ENCODE measurements at regions not wholly inside any gene's neighbourhood (a gene's known extent, or its start where the extent isn't known, plus 50 kb on each side); places are given as distances from the start of the nearest gene placed in this dataset.

DNA sequence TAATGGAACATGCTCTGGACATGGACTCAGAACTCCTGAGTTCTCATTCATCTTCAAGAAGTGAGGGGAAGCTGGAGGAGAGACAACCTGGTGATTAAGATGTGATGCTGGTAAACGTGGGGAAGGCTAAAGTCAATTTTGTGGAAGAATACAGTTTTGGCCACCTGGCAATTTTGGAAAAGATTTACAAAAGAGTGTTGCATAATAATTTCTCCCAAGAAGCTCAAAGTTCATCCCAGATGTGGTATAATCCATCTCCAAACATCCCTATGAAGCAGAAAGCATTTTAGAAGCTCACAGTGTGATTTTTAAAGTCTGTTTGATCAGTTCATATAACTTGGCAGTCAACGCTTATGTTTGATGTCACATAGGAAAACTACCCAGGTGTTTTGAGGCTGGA, 208.7 kb downstream of the LMX1A start:
- no peak for ATAC-seq (ENCODE audit: low FRiP score in 2 of 2)
- WGBS, 2 donors, result 73 to 79% methylated on average over 2 of the region's 2 CpGs
- no peak overlapping the region for H3K4me3 ChIP-seq
- H3K27ac ChIP-seq, result no peak overlapping the region
- DNase-seq, result no peak
- no peaks in the 10 kb centered on the region for H3K4me1 ChIP-seq
- H3K36me3 ChIP-seq, result no peaks in the 10 kb centered on the region
- no peak for TF ChIP-seq EP300 (IDR thresholded peaks at IDR 0.05)
- TF ChIP-seq POLR2AphosphoS5 (IDR thresholded peaks at IDR 0.05), result no peak
- TF ChIP-seq, protein P1, sequence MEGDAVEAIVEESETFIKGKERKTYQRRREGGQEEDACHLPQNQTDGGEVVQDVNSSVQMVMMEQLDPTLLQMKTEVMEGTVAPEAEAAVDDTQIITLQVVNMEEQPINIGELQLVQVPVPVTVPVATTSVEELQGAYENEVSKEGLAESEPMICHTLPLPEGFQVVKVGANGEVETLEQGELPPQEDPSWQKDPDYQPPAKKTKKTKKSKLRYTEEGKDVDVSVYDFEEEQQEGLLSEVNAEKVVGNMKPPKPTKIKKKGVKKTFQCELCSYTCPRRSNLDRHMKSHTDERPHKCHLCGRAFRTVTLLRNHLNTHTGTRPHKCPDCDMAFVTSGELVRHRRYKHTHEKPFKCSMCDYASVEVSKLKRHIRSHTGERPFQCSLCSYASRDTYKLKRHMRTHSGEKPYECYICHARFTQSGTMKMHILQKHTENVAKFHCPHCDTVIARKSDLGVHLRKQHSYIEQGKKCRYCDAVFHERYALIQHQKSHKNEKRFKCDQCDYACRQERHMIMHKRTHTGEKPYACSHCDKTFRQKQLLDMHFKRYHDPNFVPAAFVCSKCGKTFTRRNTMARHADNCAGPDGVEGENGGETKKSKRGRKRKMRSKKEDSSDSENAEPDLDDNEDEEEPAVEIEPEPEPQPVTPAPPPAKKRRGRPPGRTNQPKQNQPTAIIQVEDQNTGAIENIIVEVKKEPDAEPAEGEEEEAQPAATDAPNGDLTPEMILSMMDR (IDR thresholded peaks at IDR 0.05), result no peak
- TF ChIP-seq POLR2A (IDR thresholded peaks at IDR 0.05), result no peak
- H3K27me3 ChIP-seq, result no peaks in the 10 kb centered on the region
- H3K9me3 ChIP-seq, result no peaks in the 10 kb centered on the region

DNA sequence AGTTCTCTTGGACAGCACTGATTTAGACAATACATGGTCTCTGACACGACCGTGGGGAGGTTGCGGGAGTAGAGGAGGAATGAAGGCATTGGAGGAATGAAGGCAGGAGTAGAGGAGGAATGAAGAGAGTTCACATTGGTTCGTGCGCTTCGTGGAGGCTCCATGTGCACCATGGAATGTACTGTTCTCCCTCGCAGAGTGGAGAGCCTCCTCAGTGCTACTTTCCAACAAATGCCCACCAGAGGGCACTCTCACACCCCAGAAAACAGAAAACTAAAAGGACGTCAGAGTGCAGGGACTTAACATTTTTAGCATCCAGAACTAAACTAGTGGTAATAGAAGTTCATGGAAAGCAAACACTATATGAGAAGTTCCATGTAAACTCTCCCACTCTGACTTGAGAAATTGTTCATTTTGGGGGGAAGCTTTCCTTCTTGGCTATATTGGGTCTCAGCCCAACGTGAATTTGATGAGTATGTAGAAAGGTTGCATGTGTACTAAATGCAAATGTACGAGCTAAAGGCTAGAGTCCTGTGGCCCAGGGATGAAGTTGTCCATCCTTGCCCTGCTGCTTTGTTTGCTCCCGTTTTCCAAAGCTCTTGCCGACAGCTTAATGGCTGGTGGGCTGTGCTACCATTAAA, 211.6 kb downstream of the LMX1A start:
- Histone ChIP-seq H3K4me3 (no peak overlapping the region), H3K27ac (no peak overlapping the region), H3K27me3 (no peaks in the 10 kb centered on the region), H3K9me3 (no peaks in the 10 kb centered on the region), H3K4me1 (no peaks in the 10 kb centered on the region), H3K36me3 (no peaks in the 10 kb centered on the region)
- DNase-seq, result peak in 1 of 2 donors; percentile 30
- TF ChIP-seq POLR2A (IDR thresholded peaks at IDR 0.05), result no peak
- TF ChIP-seq, protein P1 (IDR thresholded peaks at IDR 0.05), result peak in 5 of 6 experiments; percentile 29 to 62 (median 51)
- peak; percentile 66 to 89 for ATAC-seq (ENCODE audit: low FRiP score in 2 of 2)
- 19 to 22% methylated on average over 12 of the region's 12 CpGs for WGBS, 2 donors

DNA sequence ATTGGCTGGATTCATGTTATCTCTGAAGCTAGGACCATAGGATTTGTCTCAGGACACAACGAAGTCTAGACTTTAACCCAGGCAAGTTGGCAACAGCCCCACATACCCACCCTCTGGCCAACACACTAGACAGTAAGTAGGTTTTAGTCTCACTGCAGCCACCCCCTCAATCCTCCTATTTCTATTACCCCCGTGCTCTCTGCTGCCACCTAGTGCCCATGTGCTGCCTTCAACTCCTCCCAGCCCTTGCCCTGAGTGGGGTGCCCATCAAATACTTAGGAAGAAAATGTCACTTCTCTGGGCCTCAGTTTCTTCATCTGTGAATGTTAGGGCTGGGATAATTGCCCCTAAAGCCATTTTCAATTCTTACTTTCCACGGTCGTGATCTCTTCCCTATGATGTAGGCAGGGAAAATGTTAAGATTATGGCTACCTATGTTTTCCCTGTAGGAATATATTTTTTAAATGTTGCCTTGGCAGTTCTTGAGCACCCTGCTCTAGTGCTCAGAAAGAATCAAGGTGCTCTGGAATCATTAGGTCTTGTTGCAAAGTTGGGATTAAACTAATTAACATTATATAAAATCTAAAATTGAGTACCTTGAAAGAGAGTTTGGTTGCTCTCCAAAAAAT, 213.0 kb downstream of the LMX1A start:
- ATAC-seq (ENCODE audit: low FRiP score in 2 of 2), result peak in 1 of 2 donors; percentile 28
- 42 to 43% methylated on average over 4 of the region's 4 CpGs for WGBS, 2 donors

DNA sequence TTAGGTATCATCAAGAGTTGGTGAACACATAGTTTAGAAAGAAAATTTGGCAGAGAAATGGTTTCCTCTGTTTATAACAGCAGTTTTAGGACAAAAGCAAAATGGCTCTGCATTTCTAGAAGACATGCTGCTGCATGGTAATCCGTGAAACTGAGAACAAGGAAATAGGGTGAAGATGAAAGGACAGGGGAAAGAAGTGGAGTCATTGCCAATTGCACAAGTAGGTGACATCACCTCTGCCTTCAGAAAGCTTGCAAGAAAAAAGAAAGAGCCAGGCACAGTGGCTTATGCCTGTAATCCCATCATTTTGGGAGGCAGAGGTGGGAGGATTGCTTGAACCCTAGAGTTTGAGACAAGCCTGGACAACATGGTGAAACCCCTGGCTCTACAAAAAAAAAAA, 217.6 kb downstream of the LMX1A start:
- Histone ChIP-seq H3K4me3 (no peak overlapping the region), H3K9me3 (no peaks in the 10 kb centered on the region), H3K27ac (no peak overlapping the region), H3K4me1 (no peaks in the 10 kb centered on the region), H3K36me3 (no peaks in the 10 kb centered on the region), H3K27me3 (no peaks in the 10 kb centered on the region)
- 32 to 38% methylated on average over 1 of the region's 1 CpG for WGBS, 2 donors
- DNase-seq (no peak), ATAC-seq (ENCODE audit: low FRiP score in 2 of 2) (no peak)
- TF ChIP-seq, protein P1 (IDR thresholded peaks at IDR 0.05), result no peak
- no peak for TF ChIP-seq EP300 (IDR thresholded peaks at IDR 0.05)

More for the DNA sequence above, 213.0 kb downstream of the LMX1A start:
- no peaks in the 10 kb centered on the region for H3K36me3 ChIP-seq
- H3K27me3 ChIP-seq, result no peaks in the 10 kb centered on the region
- no peak overlapping the region for H3K27ac ChIP-seq
- no peak for DNase-seq
- H3K4me3 ChIP-seq, result no peak overlapping the region
- H3K9me3 ChIP-seq, result no peaks in the 10 kb centered on the region
- TF ChIP-seq, protein P1 (IDR thresholded peaks at IDR 0.05), result peak in 4 of 6 experiments; percentile 18 to 36 (median 30)
- no peak for TF ChIP-seq POLR2AphosphoS5 (IDR thresholded peaks at IDR 0.05)
- no peaks in the 10 kb centered on the region for H3K4me1 ChIP-seq
